ENCODE measurements at regions not wholly inside any gene's neighbourhood (a gene's known extent, or its start where the extent isn't known, plus 50 kb on each side); places are given as distances from the start of the nearest gene placed in this dataset.

- TF ChIP-seq POLR2AphosphoS5 (IDR thresholded peaks at IDR 0.05; ENCODE audit: borderline replicate concordance, low read depth, low read length) (no peak), EZH2 (IDR thresholded peaks at IDR 0.05) (no peak), FOXP2 (optimal IDR thresholded peaks at IDR 0.05; ENCODE audit: control extremely low read depth, extremely low read length, insufficient read depth) (no peak)
Observed at GRCh38 chr20:19858466-19859371, 100.7 kb downstream of the RIN2 start.
